IMR-90 (cell line): ENCODE measurements at regions not wholly inside any gene's neighbourhood (a gene's known extent, or its start where the extent isn't known, plus 50 kb on each side); places are given as distances from the start of the nearest gene placed in this dataset.

Experiments used
- ATAC-seq: fragments of 200-7000 bp; cut with Tn5 transposase; 2 replicates; pipeline ENCODE4 v1.9.1; 2020; ENCODE audit warnings: low read depth, mild to moderate bottlenecking, moderate library complexity
- BruUV-seq: library from RNA; stranded (reverse); fragments of 400-500 nt; replicated peaks from 2 replicates; lab custom pipeline; 2021; lab: Mats Ljungman, UMichigan
- CTCF ChIA-PET: fragments of 300-600 bp; formaldehyde crosslinking; extraction: SDS; loops from one replicate; lab custom pipeline; 2021; ENCODE audit warnings: antibody characterized with exemption; lab: Yijun Ruan, JAX
- POLR2A ChIA-PET: fragments of 300-600 bp; sonication (Branson Sonifier 250); formaldehyde crosslinking; loops from one replicate; lab custom pipeline; 2022; ENCODE audit warnings: antibody characterized with exemption; ENCODE audit not compliant: unreplicated experiment; lab: Charles Lee
- DNase-seq: peaks from one replicate; pipeline ENCODE4 v3.0.0; 2013
- H2AFZ ChIP-seq: replicated peaks from 2 replicates; pipeline ENCODE3; 2013; ENCODE audit warnings: low read length, mild to moderate bottlenecking; ENCODE audit not compliant: poor library complexity
- H2AK5ac ChIP-seq: 2 replicates; pipeline ENCODE4 v1.6.1; 2013; ENCODE audit warnings: low read depth, low read length, inconsistent platforms
- H2AK9ac ChIP-seq: replicated peaks from 2 replicates; pipeline ENCODE3; 2013; ENCODE audit warnings: mild to moderate bottlenecking, low read depth, low read length, moderate library complexity; ENCODE audit not compliant: poor library complexity
- H2BK120ac ChIP-seq: 2 replicates; pipeline ENCODE4 v1.6.1; 2013; ENCODE audit warnings: low read depth, low read length, inconsistent platforms
- H2BK15ac ChIP-seq: 3 replicates; pipeline ENCODE4 v1.6.1; 2013; ENCODE audit warnings: low read depth, low read length, inconsistent platforms
- H2BK20ac ChIP-seq: 2 replicates; pipeline ENCODE4 v1.6.1; 2013; ENCODE audit warnings: low read depth, mild to moderate bottlenecking, inconsistent platforms, low read length, moderate library complexity
- H2BK5ac ChIP-seq: 2 replicates; pipeline ENCODE4 v1.6.1; 2013; ENCODE audit warnings: mild to moderate bottlenecking, low read depth, low read length, inconsistent platforms; ENCODE audit not compliant: poor library complexity, severe bottlenecking
- H3K14ac ChIP-seq: replicated peaks from 2 replicates; pipeline ENCODE4 v1.6.1; 2013; ENCODE audit warnings: low read depth, low read length, inconsistent platforms
- H3K18ac ChIP-seq: 2 replicates; pipeline ENCODE4 v1.6.1; 2013; ENCODE audit warnings: low read depth, low read length, control low read depth
- H3K23ac ChIP-seq: 2 replicates; pipeline ENCODE4 v1.6.1; 2013; ENCODE audit warnings: low read depth, low read length, inconsistent platforms
- H3K27ac ChIP-seq: 2 replicates; pipeline ENCODE4 v1.5.1; 2013; ENCODE audit warnings: mild to moderate bottlenecking, control low read depth, low read length; ENCODE audit not compliant: insufficient read depth
- H3K27me3 ChIP-seq: 2 replicates; pipeline ENCODE4 v1.6.1; 2013; ENCODE audit warnings: low read length; ENCODE audit not compliant: control insufficient read depth, insufficient read depth
- H3K36me3 ChIP-seq: 2 replicates; pipeline ENCODE4 v1.6.1; 2013; ENCODE audit warnings: low read length, mixed read lengths; ENCODE audit not compliant: control insufficient read depth, insufficient read depth
- H3K4ac ChIP-seq: 2 replicates; pipeline ENCODE4 v1.6.1; 2013; ENCODE audit warnings: low read depth, low read length, inconsistent platforms
- H3K4me1 ChIP-seq: 2 replicates; pipeline ENCODE4 v1.6.1; 2013; ENCODE audit warnings: low read length, mixed read lengths; ENCODE audit not compliant: control insufficient read depth, insufficient read depth
- H3K4me2 ChIP-seq: 2 replicates; pipeline ENCODE4 v1.6.1; 2013; ENCODE audit warnings: low read depth, mild to moderate bottlenecking, control low read depth, low read length, moderate library complexity
- H3K4me3 ChIP-seq: 2 replicates; pipeline ENCODE4 v1.5.1; 2013; ENCODE audit warnings: low read depth, mild to moderate bottlenecking, control low read depth, low read length, moderate library complexity; ENCODE audit not compliant: insufficient read depth
- H3K56ac ChIP-seq: 2 replicates; pipeline ENCODE4 v1.6.1; 2013; ENCODE audit warnings: low read length, inconsistent platforms; ENCODE audit not compliant: insufficient read depth; ENCODE audit errors: extremely low read depth
- H3K79me1 ChIP-seq, 2 experiments: 2 replicates each; pipeline ENCODE4 v1.6.1; 2013; ENCODE audit warnings: low read length in 2 of 2, inconsistent platforms in 1 of 2, low read depth in 1 of 2
- H3K9ac ChIP-seq: 2 replicates; pipeline ENCODE4 v1.6.1; 2013; ENCODE audit warnings: low read depth, low read length, control low read depth
- H3K9me1 ChIP-seq: 2 replicates; pipeline ENCODE4 v1.6.1; 2013; ENCODE audit warnings: low read length, inconsistent platforms; ENCODE audit not compliant: insufficient read depth
- H3K9me3 ChIP-seq: 2 replicates; pipeline ENCODE4 v1.6.1; 2013; ENCODE audit warnings: low read length; ENCODE audit not compliant: control insufficient read depth, insufficient read depth
- H4K20me1 ChIP-seq: 2 replicates; pipeline ENCODE4 v1.6.1; 2013; ENCODE audit warnings: low read length, inconsistent platforms; ENCODE audit not compliant: insufficient read depth
- H4K5ac ChIP-seq: 2 replicates; pipeline ENCODE4 v1.6.1; 2013; ENCODE audit warnings: mild to moderate bottlenecking, low read depth, low read length, control low read depth
- H4K8ac ChIP-seq, 2 experiments: 2 replicates each; pipeline ENCODE4 v1.6.1; 2013; ENCODE audit warnings: low read depth in 2 of 2, low read length in 2 of 2, control low read depth in 1 of 2, inconsistent platforms in 1 of 2
- H4K91ac ChIP-seq: 2 replicates; pipeline ENCODE4 v1.6.1; 2013; ENCODE audit warnings: low read depth, low read length, inconsistent platforms; ENCODE audit not compliant: insufficient read depth
- CHD1 ChIP-seq: IDR thresholded peaks from 2 replicates; pipeline ENCODE4 v1.6.1; 2012; ENCODE audit warnings: low read depth, low read length, improper control_type of control experiment
- FOS ChIP-seq: fragments of 150-350 bp; IDR thresholded peaks from 2 replicates; pipeline ENCODE4 v1.6.1; 2016; ENCODE audit warnings: low read depth, low read length
- MAZ ChIP-seq: IDR thresholded peaks from 2 replicates; pipeline ENCODE4 v1.6.1; 2012; ENCODE audit warnings: low read depth, mild to moderate bottlenecking, low read length, improper control_type of control experiment, moderate library complexity, borderline replicate concordance
- NFE2L2 ChIP-seq: fragments of 150-350 bp; IDR thresholded peaks from 2 replicates; pipeline ENCODE4 v1.6.1; 2016; ENCODE audit warnings: low read depth, mild to moderate bottlenecking, low read length
- RAD21 ChIP-seq: IDR thresholded peaks from 2 replicates; pipeline ENCODE4 v1.6.1; 2012; ENCODE audit warnings: low read length, improper control_type of control experiment
- RCOR1 ChIP-seq: IDR thresholded peaks from 2 replicates; pipeline ENCODE4 v1.6.1; 2012; ENCODE audit warnings: mild to moderate bottlenecking, low read length, improper control_type of control experiment; ENCODE audit not compliant: insufficient replicate concordance
- RFX5 ChIP-seq: IDR thresholded peaks from 2 replicates; pipeline ENCODE4 v1.8.0; 2012; ENCODE audit warnings: low read depth, mild to moderate bottlenecking, low read length, moderate library complexity
- SMC3 ChIP-seq: fragments of 150-350 bp; IDR thresholded peaks from 2 replicates; pipeline ENCODE4 v1.6.1; 2016; ENCODE audit warnings: low read depth, mild to moderate bottlenecking, antibody characterized with exemption, low read length, moderate library complexity
- WGBS, 2 experiments: methylation state at CpG; one replicate each; pipeline versions ENCODE4 v1.1.5 to v1.1.7; 2013; ENCODE audit warnings: missing lambda C conversion rate in 2 of 2; ENCODE audit not compliant: insufficient read length in 1 of 2; ENCODE audit errors: extremely low coverage in 2 of 2; 5-methylcytosine and 5-hydroxymethylcytosine counted together
- dilution Hi-C: fragments of 300-500 bp; cut with HindIII; formaldehyde crosslinking; loops from one replicate; pipeline ENCODE4 v1.14.3; 2018; ENCODE audit warnings: low sequenced_read_pairs; ENCODE audit not compliant: unreplicated experiment
- in situ Hi-C: fragments of 300-500 bp; cut with MboI; formaldehyde crosslinking; loops from 3 replicates; pipeline ENCODE4 v1.14.3; 2019; ENCODE audit warnings: low sequenced_read_pairs, inconsistent platforms, mixed read lengths
- intact Hi-C: fragments of 100-400 bp; cut with micrococcal nuclease; formaldehyde crosslinking; loops from 2 replicates; pipeline ENCODE4 v1.10.0; 2022
- TF ChIP-seq, protein P1 (sequence below): fragments of 150-350 bp; IDR thresholded peaks from 2 replicates; pipeline ENCODE4 v1.6.1; 2016; ENCODE audit warnings: low read depth, mild to moderate bottlenecking, low read length, moderate library complexity, borderline replicate concordance

DNA sequence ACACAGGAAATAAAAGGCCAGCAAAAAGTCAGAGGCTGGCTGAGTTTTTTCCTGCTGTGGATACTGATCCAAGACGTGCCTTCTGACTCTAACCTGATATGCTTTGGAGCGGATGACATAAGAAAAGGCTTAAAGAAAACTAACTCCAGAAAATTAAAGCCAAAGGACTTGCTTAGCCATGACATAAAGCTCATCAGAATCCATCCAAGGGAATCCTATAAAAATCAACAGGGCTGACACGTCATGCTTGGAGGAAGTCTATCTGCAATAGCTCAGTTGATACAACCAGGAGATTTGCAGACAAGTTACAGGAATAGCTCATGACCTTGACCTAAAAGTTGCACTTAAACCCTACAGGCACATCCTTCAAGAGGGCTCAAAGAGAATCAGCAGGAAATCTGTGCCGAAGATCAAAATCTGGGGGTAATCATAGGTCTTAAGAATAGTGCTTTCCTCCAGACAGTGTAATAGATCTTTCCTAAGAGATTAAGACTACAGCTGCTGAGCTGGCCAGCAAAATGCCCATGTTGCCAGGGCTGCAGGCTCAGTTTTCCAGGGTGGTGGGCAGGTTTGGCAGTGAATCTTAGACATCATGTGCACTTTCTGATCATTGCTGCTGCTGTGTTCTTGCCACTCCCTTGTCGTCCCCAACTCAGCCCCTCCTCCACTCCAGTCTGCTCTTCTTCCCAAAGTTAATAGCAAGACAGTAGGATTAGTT is 111.5 kb upstream of the SVIL start:
- POLR2A ChIA-PET: no interaction called here
- ATAC-seq: peak; percentile 51
- H3K14ac ChIP-seq: no peak overlapping the region
- intact Hi-C loops: no loop called here
- H2AK5ac ChIP-seq: peak overlapping the region; percentile 64; the same call in 1 of the 2 replicates
- 60% methylated on average over 1 of the region's 5 CpGs; no CpG with 5 or more reads in 1 of the 2 experiments for WGBS, 2 experiments
- H2BK120ac ChIP-seq: peak overlapping the region; percentile 56; the same call in 1 of the 2 replicates
- H3K4me1 ChIP-seq: no peaks in the 10 kb centered on the region; the same call in 1 of the 2 replicates
- H3K27me3 ChIP-seq: peaks cover 2% of the 10 kb centered on the region; the same call in 1 of the 2 replicates
- no TSS peak for BruUV-seq
- peaks cover 3% of the 10 kb centered on the region; the same call in 1 of the 2 replicates for H3K9me1 ChIP-seq
- H3K4ac ChIP-seq: peak overlapping the region; percentile 6; the same call in 1 of the 2 replicates
- no peaks in the 10 kb centered on the region for H3K79me1 ChIP-seq
- no peak for TF ChIP-seq CHD1
- TF ChIP-seq RCOR1: no peak
- TF ChIP-seq RFX5: no peak
- TF ChIP-seq, protein P1, sequence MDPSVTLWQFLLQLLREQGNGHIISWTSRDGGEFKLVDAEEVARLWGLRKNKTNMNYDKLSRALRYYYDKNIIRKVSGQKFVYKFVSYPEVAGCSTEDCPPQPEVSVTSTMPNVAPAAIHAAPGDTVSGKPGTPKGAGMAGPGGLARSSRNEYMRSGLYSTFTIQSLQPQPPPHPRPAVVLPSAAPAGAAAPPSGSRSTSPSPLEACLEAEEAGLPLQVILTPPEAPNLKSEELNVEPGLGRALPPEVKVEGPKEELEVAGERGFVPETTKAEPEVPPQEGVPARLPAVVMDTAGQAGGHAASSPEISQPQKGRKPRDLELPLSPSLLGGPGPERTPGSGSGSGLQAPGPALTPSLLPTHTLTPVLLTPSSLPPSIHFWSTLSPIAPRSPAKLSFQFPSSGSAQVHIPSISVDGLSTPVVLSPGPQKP: no peak
- TF ChIP-seq NFE2L2: no peak
- no peak for TF ChIP-seq MAZ
- TF ChIP-seq RAD21: no peak
- no peak for TF ChIP-seq SMC3
- TF ChIP-seq FOS: no peak
- H2BK20ac ChIP-seq: no peak overlapping the region; the same call in 1 of the 2 replicates
- in situ Hi-C loops: no loop called here
- no peak overlapping the region for H4K5ac ChIP-seq
- no peak overlapping the region for H2BK5ac ChIP-seq
- H2BK15ac ChIP-seq: no peak overlapping the region; the same call in 2 of the 3 replicates
- DNase-seq: peak; percentile 69
- no peak overlapping the region for H3K56ac ChIP-seq
- no peak overlapping the region for H3K4me3 ChIP-seq
- H4K91ac ChIP-seq: no peak overlapping the region
- no peaks in the 10 kb centered on the region for H4K20me1 ChIP-seq
- dilution Hi-C loops: no loop called here
- peak overlapping the region; percentile 40 for H2AFZ ChIP-seq
- no peak overlapping the region for H3K23ac ChIP-seq
- H3K9me3 ChIP-seq: no peaks in the 10 kb centered on the region
- H4K8ac ChIP-seq: peak overlapping the region in 1 of 2 experiments; percentile 19; a peak in 1 of 4 replicates
- H3K18ac ChIP-seq: no peak overlapping the region
- CTCF ChIA-PET: no interaction called here
- H3K27ac ChIP-seq: no peak overlapping the region
- no peaks in the 10 kb centered on the region for H3K36me3 ChIP-seq
- H3K4me2 ChIP-seq: no peak overlapping the region
- no peak overlapping the region for H2AK9ac ChIP-seq
- no peak overlapping the region for H3K9ac ChIP-seq
